Erythroblast (primary cell): ENCODE measurements at regions not wholly inside any gene's neighbourhood (a gene's known extent, or its start where the extent isn't known, plus 50 kb on each side); places are given as distances from the start of the nearest gene placed in this dataset.
"Not testable (repeated sequence)": the region's sequence is repeated elsewhere in the genome, so short reads cannot be mapped to it uniquely, and the experiment has no call there.

ENCODE experiments used
- DNase-seq, 2 experiments: peaks; one replicate each; lab custom pipeline; 2025; lab: John Stamatoyannopoulos, UW
- GATA1 ChIP-seq: IDR thresholded peaks from 2 replicates; pipeline ENCODE4 v1.6.1; 2011; ENCODE audit warnings: low read depth, mild to moderate bottlenecking, control low read depth, low read length, moderate library complexity
- POLR2A ChIP-seq: IDR thresholded peaks from 2 replicates; pipeline ENCODE4 v1.6.1; 2011; ENCODE audit warnings: mild to moderate bottlenecking, low read length

DNA sequence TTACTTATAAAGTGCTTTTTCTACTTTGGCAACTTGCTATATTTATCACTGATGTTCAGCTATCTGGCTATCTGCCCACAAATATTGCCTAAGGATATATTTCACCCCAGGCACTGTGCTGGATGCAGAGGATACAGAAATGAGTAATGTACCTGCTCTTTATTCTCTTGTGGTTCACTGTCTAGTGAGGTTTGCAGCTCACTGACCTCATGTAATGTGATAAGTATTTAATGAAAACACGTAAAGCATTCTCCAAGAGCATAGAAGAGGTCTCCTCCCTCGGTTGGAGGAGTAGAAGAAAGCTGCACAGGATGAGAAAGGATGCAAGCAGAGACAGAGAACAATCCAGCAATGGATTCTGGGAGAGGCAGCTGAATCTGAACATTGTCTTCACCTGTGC is 610.7 kb downstream of the CBLN4 start:
- TF ChIP-seq GATA1 (no peak), POLR2A (no peak)
- no peak for DNase-seq

DNA sequence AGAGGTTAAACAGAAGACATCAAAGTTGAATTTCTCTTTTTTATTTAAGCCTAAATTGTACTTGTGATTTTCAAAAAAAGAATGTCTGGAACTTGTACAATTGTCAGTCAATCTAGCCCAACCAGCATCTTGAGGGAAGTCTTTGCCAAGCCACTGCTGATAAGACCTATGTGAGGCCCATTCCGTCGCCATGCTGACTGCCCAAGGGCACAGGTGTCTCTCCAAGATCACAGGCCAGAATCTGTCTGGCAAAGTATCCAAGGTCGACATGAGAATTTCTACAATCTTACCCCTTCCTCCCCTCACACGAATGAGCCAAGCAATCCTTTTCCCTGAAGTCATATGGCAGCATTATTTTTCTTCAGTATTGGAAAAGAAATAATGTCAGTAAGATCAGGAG is 614.5 kb downstream of the CBLN4 start:
- TF ChIP-seq GATA1, result no peak
- no peak for TF ChIP-seq POLR2A
- no peak for DNase-seq

DNA sequence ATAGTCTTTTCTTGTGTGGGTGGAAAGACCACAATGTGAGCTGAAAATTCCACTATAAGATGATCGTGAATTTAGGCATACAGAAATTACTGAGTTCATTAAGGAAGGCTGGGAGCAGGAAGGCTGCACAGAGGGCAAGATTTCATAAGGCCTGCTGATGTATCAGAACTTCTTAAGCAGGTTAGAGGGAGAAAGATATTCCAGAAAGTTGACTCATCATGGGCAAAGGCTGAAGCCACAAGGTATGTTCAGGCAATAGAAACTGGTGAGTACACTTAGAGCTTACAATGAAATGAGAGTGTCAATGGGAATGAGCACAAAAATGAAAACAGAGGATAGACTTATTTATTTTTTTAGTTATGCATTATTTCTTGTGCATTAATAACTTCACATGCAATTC is 618.6 kb downstream of the CBLN4 start:
- DNase-seq, result no peak
- no peak for TF ChIP-seq POLR2A
- no peak for TF ChIP-seq GATA1

DNA sequence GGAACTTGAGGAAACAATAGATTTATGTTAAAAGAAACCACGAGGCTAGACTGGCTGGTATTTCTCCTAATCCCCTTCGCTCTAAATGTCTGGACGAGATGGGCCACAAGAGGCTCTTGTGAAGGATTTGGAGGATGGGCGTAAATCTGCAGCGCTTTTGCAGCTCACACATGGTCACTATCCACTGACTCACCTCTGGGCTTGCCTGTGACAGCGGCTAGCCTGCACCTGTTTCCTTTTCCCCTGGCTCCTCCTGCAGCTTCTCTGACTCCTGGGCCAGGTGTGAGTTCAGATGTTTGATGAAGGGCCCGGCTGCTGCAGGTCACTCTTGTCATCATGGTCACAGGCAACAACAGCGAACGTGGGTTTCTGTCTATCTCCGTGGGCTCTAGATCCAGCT is 629.4 kb downstream of the CBLN4 start:
- TF ChIP-seq GATA1 (no peak), POLR2A (no peak)

DNA sequence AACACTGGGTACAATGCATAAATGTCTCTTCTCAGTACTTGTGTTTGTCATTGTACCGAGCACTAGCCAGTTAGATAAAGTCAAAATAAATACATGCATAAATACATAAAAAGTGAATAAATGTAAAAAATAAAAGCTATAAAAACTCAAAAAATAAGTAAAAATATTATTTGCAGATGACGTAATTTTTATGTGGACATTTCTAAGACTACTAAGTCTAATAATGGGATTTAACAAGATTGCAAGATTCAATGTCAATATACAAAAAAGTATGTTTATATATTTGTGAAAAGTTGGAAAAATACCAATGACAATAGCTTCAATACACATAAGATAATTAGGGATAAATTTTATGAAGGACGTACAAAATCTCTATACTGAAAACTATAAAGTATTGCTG is 639.6 kb downstream of the CBLN4 start:
- no peak for DNase-seq
- no peak for TF ChIP-seq GATA1

More for the DNA sequence above, 629.4 kb downstream of the CBLN4 start:
- no peak for DNase-seq

DNA sequence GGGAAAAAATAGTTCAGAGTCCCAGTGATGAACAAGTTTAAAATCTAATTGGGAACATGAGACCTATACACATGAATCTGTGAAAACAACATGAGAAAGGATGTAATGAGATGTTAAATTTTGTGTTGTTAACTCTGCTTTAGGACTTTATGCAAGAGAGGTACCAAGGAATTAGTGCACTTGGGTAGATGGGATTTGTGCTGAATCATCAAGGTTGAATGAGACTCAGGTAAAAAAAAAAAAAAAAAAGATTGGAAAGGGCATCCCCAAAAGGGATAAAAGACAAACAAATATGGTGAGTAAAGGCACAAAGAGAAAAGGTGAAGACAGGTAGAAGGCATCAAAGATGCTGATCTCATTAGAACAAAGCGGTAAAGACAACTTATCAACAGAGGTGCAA is 644.4 kb downstream of the CBLN4 start:
- TF ChIP-seq GATA1, result no peak
- TF ChIP-seq POLR2A, result no peak
- no peak for DNase-seq

DNA sequence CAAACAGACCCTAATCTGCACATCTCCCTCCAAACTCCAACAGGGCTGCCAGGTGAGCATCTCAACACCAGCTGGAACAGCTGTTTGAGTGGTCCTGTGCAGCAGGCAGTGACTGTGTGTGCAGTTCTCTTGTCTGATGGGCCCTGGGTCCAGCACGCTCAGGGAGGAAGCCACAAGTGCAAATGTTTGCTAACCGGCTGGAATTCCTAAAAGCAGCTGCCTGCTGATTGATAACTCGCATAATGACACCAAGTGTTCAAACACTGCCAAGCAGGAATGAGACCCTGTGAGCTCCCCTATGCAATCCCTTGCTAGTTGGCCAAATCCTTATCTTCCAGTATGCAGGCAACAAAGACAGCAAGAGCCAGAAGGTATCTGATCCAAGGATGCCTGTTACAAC is 650.6 kb downstream of the CBLN4 start:
- TF ChIP-seq POLR2A (no peak), GATA1 (no peak)
- DNase-seq, result no peak

DNA sequence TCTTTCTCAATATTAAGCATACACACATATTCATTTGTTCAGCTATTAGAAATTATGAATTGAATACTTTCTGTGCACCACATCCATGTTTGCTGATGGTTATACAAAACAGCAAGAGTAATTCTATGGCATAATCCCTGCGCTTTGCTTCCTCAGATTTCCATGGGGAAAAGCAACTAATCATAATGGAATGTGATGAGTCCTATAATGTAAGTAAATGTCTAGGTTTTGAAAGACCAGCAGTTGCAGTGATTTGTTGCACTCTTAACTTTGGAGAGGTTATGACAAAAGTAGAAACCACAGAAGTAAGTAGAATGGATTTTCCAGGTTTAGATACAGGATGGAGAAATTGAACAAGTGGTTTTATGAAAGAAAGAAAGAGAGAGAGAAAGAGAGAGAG is 652.1 kb downstream of the CBLN4 start:
- no peak for DNase-seq
- TF ChIP-seq POLR2A (no peak), GATA1 (no peak)

DNA sequence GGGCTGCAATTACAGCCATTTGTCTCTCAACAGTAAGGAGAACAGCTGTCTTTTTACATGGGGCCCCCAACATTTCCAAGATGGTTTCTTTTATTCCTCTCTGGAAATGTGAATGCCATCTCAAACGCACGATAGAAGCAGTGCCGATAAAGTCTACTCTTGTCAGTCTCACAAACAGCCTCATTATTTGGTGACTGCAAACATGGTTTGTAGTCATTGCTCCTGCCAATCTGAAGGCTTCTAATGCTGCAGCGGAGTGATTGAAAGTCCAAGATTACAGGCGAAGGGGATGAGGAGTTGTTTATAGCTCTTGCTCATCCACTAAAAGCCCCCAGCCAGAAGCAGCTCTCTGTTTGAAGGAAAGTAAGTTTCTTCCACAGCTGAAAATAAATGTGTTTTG is 657.1 kb downstream of the CBLN4 start:
- TF ChIP-seq GATA1 (no peak), POLR2A (no peak)
- DNase-seq, result no peak

DNA sequence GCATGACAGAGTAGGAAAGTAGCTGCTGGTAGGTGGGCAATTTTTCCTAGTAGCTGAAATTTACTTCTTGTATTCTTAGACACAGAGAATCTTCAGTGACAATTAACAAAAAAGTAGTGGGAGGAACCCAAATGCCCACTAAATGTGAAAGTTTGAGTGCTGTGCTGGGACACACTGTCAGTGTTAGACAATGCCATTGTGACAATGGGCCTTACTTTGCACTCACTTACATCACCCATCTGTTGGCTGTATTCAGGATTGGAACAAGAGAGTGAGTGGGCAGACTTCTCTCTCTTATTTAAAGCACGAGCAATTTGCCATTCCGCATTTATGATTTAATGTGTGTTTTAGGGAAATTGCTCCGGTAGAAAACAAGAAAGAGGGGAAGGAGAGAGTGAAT is 662.5 kb downstream of the CBLN4 start:
- TF ChIP-seq GATA1 (no peak), POLR2A (no peak)
- DNase-seq, result no peak

DNA sequence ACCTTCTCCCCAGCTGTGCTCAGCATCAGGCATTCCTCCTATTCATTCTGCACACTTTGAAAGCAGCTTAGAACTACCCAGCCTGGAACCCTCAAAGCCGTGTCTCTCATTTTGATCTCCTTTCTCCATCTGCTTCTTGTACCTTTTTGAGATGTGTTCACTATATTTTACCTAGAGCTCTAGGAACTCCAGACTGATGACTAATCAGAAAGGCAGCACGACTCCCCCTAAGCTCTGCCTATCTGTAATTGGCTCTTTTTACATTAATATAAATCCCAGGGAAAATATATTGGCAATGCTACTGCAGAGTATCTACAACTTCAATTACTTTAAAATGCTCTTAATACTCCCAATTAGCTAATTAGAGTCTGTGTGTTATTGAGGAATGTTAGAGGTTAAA is 671.5 kb downstream of the CBLN4 start:
- no peak for DNase-seq
- TF ChIP-seq POLR2A (no peak), GATA1 (no peak)

DNA sequence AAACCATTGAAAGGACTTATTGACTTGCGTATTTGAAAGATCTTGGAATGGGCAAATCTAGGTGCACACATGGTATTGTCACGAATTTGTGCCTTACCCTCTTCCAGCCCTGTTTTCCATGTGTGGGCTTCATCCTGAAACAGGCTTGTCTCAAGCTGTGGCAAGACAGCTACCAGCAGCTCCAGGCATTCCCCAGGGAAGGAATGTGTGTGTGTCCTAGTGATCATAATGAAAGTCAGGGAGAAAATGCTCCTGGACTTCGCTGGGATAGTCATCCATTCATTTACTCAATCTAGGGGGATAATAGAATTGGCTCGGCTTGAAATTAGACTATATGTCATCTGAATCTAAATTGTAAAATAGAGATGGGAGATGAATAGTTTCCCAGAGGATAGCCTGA is 676.2 kb downstream of the CBLN4 start:
- DNase-seq, result no peak
- TF ChIP-seq GATA1 (no peak), POLR2A (no peak)

DNA sequence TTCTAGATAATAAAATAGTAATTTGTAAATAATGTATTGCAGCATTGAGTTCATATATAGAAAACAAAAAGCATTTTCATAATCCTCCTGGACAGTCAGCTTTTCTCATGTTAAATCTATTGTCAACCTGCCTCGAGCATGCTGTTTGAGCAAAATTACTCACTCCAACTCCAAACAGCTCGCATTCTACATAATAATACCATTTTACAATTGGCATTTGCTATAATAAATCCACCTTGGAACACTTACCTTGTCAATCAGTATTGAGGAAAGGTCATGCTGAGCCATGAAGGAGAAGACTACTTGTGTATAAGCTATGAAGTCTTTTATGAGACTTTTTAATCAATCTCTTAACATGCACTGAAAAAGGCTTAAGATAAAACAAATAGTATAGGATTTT is 682.6 kb downstream of the CBLN4 start:
- no peak for TF ChIP-seq GATA1
- no peak for TF ChIP-seq POLR2A
- no peak for DNase-seq

DNA sequence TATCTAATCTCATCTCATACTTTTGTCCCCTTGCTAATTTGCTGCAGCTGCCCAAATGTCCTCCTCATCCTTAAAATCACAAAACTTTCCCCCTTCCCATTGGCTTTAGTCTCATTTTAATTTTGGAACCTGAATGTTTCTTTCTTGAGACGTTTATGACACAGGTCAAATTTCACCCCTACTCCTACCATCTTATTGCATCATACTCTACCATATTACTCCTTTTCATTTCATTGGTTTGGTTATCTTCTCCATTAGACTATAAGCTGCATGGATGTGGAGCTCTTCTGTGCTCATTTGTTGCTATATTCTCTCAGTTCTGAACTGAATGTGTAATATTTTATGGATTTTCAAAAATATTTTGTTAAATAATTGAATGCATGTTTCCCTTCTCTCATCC is 688.6 kb downstream of the CBLN4 start:
- no peak for DNase-seq
- TF ChIP-seq POLR2A, result no peak
- TF ChIP-seq GATA1, result no peak

DNA sequence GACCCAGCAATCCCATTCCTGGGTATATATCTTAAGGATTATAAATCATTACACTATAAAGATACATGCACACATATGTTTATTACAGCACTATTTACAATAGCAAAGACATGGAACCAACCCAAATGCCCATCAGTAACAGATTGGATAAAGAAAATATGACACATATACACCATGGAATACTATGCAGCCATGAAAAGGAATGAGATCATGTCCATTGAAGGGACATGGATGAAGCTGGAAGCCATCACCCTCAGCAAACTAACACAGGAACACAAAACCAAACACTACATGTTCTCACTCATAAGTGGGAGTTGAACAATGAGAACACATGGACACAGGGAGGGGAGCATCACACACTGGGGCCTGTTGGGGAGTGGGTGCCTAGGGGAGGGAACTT is 694.5 kb downstream of the CBLN4 start:
- DNase-seq, result not testable (repeated sequence)

DNA sequence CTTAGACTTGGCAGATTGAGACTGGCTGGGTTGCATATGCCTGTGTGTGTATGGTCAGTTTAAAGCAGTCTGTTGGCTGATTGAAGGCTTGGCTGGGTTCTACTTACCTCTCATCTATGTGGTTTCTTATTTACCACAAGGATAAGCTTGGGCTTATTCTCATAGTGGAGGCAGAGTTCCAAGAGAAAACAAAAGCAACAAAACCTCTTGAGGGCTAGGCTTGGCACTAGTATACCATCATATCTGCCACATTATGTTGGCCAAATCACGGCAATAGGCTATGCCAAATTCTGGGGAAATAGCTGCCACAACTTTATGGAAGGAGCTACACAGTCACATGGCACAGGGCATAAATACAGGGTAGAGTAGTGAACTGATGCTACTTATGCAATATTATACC is 714.1 kb downstream of the CBLN4 start:
- TF ChIP-seq GATA1 (no peak), POLR2A (no peak)
- no peak for DNase-seq
